GM03348 (cell line): ENCODE measurements at regions not wholly inside any gene's neighbourhood (a gene's known extent, or its start where the extent isn't known, plus 50 kb on each side); places are given as distances from the start of the nearest gene placed in this dataset.

Experiments used
- DNase-seq: peaks from one replicate; pipeline ENCODE4 v3.0.0; 2012; ENCODE audit warnings: low spot score

DNA sequence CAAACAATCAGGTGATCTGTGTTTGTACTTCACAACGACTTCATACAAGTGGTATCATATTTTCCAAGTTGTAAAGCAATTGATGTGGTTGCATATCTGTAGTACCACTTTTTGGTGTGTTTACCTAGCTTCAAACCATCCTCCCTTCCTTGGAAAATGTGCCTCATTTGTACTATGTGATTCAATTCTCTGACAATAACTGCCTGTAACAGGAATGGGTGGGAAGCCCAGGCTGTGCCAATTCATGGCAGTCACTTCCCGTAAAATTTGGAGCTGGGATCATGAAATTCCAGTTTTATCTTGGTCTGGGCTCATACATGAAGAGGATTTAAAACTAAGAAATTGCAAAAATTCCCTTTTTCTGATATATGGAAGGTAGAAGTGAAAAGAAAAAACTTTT is 250.1 kb downstream of the DIO2 start:
- no peak for DNase-seq

DNA sequence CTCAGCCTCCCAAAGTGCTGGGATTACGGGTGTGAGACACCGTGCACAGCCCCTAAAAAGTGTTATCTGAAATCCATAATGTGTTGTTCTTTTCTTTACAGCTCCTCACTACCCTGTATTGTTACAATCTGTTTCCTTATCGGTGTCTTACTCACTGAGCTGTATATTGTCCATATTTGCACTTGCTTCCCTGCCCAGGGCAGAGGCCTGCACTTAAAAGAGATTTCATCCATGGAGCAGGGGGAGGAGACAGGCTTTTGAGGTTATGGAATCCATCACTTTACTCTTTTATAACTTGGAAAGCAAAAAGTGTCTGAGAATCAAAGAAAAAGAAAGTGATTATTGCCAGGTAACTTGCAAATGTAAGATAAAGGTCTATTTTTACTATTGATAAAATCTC is 251.0 kb downstream of the DIO2 start:
- DNase-seq: no peak

DNA sequence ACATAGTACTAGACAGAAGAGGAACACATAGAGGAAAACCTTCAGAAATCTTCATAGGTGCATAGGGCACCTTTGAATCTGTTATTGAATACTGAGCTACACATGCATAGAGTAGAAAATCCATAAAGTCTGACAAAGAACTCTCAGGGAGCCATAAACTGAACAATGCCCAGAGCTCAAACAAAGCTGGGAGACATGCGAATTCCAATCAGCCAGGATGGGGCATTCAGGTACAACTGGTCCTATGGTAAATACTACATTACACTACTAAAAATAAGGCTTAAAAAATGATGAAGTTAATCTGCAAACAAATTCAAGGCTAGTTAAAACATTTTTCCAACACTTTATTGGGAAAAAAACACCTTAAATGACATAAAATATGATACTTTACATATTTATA is 259.7 kb downstream of the DIO2 start:
- DNase-seq: no peak

DNA sequence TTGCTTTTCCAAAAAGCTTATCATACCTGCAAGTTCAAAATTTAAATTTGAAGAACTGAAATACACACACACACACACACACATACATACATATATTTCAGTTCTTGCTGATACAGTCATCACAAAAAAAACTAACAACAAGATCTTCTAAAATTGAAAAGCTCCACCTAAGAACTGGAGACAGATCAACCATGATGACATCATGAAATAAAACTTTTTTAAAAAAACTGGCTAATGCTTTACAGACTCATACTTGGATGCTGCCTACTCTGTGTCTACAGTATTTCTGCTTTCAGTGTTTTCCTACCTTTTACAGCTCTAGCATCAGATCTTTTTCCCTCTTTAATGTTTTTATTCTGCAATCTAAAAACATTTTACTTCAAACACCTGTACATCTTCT is 261.4 kb downstream of the DIO2 start:
- no peak for DNase-seq

DNA sequence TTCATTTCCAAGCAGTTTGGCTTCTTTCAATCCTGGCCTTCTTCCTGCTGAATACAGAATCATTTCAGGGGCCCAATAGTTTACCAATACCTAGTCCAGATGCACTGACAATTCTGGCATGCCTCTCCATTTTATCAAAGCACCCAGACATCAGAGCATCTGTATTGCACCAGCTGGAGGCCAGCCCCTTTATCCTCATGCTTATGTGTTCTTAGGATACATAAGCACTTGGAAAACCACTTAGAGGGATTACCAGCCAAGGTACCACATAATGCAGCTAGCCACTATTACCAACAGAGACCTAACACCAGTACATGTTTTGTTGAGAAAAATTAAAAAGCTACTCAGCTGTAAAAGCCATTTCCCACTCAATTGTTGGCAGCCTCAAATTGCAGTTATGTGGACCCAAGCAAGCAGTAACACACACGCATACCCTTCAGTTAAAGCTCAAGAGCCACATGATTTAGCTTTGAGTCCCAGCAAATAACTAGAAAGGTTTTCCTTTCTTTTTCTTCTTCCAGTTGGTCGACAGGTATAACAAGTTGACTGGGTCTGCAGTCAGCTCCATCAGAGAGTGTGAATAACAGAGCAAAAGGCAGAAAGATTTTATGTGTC is 263.8 kb downstream of the DIO2 start:
- no peak for DNase-seq

DNA sequence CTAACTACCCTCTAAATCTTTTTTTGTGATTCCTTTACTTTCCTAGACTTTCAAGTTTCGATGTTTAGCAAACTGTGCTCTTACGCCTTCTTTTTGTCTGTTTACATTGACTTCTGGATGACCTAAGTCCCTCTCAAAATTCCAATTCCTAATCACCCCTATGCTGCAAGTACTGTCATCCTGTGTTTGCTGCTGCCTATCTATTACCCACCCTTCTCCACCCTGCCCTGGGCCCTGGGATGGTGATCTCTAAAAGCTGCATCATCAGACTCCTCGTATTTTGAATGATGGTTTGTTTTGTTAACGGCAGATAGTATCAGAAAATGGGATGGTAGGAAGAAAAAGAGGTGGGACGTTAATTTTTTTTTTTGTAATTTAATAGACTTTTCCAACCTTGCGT is 272.1 kb downstream of the DIO2 start:
- DNase-seq: no peak

DNA sequence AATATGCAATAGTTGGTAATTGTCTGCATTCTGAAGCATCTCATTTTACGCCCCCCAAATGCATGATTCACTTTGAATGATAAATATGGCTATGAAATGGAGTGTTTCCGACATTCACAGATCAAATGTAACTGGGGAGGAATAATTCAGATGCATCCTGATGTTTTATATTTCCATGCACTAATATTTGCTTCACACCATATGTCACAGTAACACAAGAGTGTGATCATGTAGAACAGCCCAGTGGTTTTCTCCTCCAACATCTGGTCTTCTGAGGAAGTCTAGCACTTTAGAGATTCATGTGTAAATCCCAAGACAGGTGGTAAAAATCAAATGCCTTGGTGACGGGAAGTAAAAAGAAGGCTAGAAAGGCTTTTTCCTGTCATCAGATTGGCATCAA is 273.1 kb downstream of the DIO2 start:
- no peak for DNase-seq

DNA sequence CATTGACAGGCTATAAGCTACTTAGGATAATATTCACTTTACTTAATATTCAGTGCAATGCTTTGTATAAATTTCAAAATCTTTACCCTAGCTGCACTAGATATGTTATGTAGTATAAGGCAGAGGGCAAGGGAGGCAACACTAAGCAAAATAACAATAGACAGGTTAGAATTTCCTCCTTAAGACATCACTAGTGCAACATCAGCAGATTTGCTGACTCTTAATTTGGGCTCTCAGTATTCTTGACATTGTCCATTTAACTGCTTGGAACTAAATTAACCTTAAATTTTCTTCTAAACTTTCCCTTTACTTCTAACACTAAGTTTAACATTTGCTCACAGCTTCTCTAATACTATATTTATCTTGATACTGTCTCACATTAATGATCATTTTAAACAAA is 273.9 kb downstream of the DIO2 start:
- no peak for DNase-seq

DNA sequence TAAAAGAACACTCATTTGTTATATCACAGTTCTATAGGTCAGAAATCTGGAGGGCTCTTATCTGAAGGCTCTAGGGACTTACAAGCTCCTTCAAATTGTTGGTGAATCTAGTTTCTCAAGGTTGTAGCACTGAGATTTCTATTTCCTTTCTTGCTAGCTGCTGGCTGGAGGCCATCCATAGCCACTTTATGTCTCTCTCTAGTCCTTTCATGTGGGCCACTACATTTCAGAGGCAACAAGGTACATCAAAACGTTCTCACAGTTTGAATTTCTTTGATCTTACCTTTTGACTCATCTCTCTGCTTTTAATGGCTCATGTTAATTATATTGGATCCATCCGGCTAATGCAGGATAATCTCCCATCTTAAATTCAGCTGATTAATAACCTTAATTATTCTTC is 286.8 kb downstream of the DIO2 start:
- no peak for DNase-seq

DNA sequence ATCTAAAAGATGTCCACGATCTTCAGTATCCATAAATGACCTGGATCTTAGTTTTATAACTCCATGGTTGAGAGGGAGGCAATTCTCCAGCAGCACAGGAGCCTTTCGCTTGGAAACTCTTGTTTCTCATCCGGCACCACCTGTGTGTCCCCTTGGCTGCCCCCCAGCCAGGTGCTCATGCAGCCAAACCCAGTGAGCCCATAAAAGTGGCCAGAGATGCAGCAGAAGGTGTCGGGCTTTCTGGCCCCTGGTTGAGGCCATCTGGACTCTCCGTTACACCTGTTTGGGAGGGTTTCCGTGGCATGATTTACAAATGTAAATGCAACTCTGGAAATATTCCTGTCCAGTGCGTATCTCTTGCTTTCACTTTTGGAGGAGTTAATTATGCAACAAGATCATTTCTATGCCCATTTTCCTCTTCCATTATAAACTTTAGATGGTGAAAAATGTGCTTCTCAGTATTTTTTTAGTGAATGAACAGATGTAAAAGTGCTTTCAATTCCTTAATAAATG is 291.1 kb downstream of the DIO2 start:
- no peak for DNase-seq
